Activated naive CD4-positive, alpha-beta T cell treated with anti-CD3 and anti-CD28 coated beads, Interleukin-2, amount 50 U/mL, for 72 hours (primary cell): ENCODE measurements at regions not wholly inside any gene's neighbourhood (a gene's known extent, or its start where the extent isn't known, plus 50 kb on each side); places are given as distances from the start of the nearest gene placed in this dataset.
"Not testable (repeated sequence)": the region's sequence is repeated elsewhere in the genome, so short reads cannot be mapped to it uniquely, and the experiment has no call there.

ENCODE experiments used
- ATAC-seq, 2 donors: fragments of 150-1000 bp; cut with Tn5 transposase; 2 replicates each; pipeline ENCODE4 v1.10.0; 2021; ENCODE audit warnings: mild to moderate bottlenecking in 2 of 2, moderate library complexity in 2 of 2
- DNase-seq, 2 donors: peaks; one replicate each; pipeline ENCODE4 v3.0.0; 2021 to 2022; ENCODE audit warnings: low spot score in 2 of 2
- H3K27ac Mint-ChIP-seq, 2 donors: one replicate each; pipeline ENCODE4 v1.8.0; 2022; ENCODE audit warnings: mild to moderate bottlenecking in 2 of 2, mixed read lengths in 2 of 2
- H3K36me3 Mint-ChIP-seq, 2 donors: one replicate each; pipeline ENCODE4 v1.8.0; 2022; ENCODE audit warnings: mixed read lengths in 2 of 2
- H3K9me3 Mint-ChIP-seq, 2 donors: one replicate each; pipeline ENCODE4 v1.8.0; 2022; ENCODE audit warnings: mixed read lengths in 2 of 2

GRCh38 chr22:48631288-48631863, 1196.3 kb downstream of the BRD1 start:
- DNase-seq (no peak), ATAC-seq (no peak)
- no peaks in the 10 kb centered on the region for H3K9me3 Mint-ChIP-seq
- no peak overlapping the region for H3K27ac Mint-ChIP-seq
- H3K36me3 Mint-ChIP-seq: no peaks in the 10 kb centered on the region

- Mint-ChIP-seq H3K9me3 (no peaks in the 10 kb centered on the region), H3K27ac (no peak overlapping the region)
- no peak for ATAC-seq
These were observed 1196.8 kb downstream of the BRD1 start for GRCh38 chr22:48630848-48631247.

GRCh38 chr22:48630433-48630754, 1197.3 kb downstream of the BRD1 start:
- Mint-ChIP-seq H3K27ac (no peak overlapping the region), H3K9me3 (no peaks in the 10 kb centered on the region), H3K36me3 (no peaks in the 10 kb centered on the region)
- no peak for ATAC-seq
- no peak for DNase-seq

More at GRCh38 chr22:48630848-48631247, 1196.8 kb downstream of the BRD1 start:
- no peak for DNase-seq
- no peaks in the 10 kb centered on the region for H3K36me3 Mint-ChIP-seq

- no peak for DNase-seq
- no peaks in the 10 kb centered on the region for H3K36me3 Mint-ChIP-seq
- ATAC-seq: no peak
- H3K9me3 Mint-ChIP-seq: no peaks in the 10 kb centered on the region
- no peak overlapping the region for H3K27ac Mint-ChIP-seq
These were observed 1197.8 kb downstream of the BRD1 start for GRCh38 chr22:48629631-48630432.

- Mint-ChIP-seq H3K9me3 (no peaks in the 10 kb centered on the region), H3K36me3 (no peaks in the 10 kb centered on the region), H3K27ac (no peak overlapping the region)
- ATAC-seq (no peak), DNase-seq (no peak)
These were observed 1198.7 kb downstream of the BRD1 start for GRCh38 chr22:48628891-48629543.

- no peaks in the 10 kb centered on the region for H3K9me3 Mint-ChIP-seq
- H3K36me3 Mint-ChIP-seq: no peaks in the 10 kb centered on the region
- DNase-seq (no peak), ATAC-seq (no peak)
- H3K27ac Mint-ChIP-seq: no peak overlapping the region
These were observed 1199.7 kb downstream of the BRD1 start for GRCh38 chr22:48627966-48628365.

- DNase-seq: no peak
These were observed 1200.5 kb downstream of the BRD1 start for GRCh38 chr22:48627203-48627602.

GRCh38 chr22:48624401-48624800, 1203.3 kb downstream of the BRD1 start:
- H3K9me3 Mint-ChIP-seq: no peaks in the 10 kb centered on the region
- no peak for DNase-seq
- H3K36me3 Mint-ChIP-seq: no peaks in the 10 kb centered on the region
- no peak overlapping the region for H3K27ac Mint-ChIP-seq
- no peak for ATAC-seq

More at GRCh38 chr22:48627203-48627602, 1200.5 kb downstream of the BRD1 start:
- ATAC-seq: no peak
- Mint-ChIP-seq H3K36me3 (no peaks in the 10 kb centered on the region), H3K27ac (no peak overlapping the region), H3K9me3 (no peaks in the 10 kb centered on the region)

- DNase-seq (no peak), ATAC-seq (no peak)
- Mint-ChIP-seq H3K9me3 (no peaks in the 10 kb centered on the region), H3K36me3 (no peaks in the 10 kb centered on the region), H3K27ac (no peak overlapping the region)
These were observed 1204.7 kb downstream of the BRD1 start for GRCh38 chr22:48622891-48623545.

GRCh38 chr22:48621085-48621484, 1206.6 kb downstream of the BRD1 start:
- DNase-seq (no peak), ATAC-seq (no peak)
- Mint-ChIP-seq H3K9me3 (no peaks in the 10 kb centered on the region), H3K36me3 (no peaks in the 10 kb centered on the region), H3K27ac (no peak overlapping the region)

- not testable (repeated sequence) for H3K36me3 Mint-ChIP-seq, ATAC-seq, H3K27ac Mint-ChIP-seq, H3K9me3 Mint-ChIP-seq, DNase-seq
These were observed 1207.2 kb downstream of the BRD1 start for GRCh38 chr22:48620460-48620859.

GRCh38 chr22:48619721-48620120, 1208.0 kb downstream of the BRD1 start:
- DNase-seq (no peak), ATAC-seq (no peak)
- Mint-ChIP-seq H3K27ac (no peak overlapping the region), H3K9me3 (no peaks in the 10 kb centered on the region), H3K36me3 (no peaks in the 10 kb centered on the region)

GRCh38 chr22:48618326-48618725, 1209.3 kb downstream of the BRD1 start:
- DNase-seq (no peak), ATAC-seq (no peak)
- no peaks in the 10 kb centered on the region for H3K9me3 Mint-ChIP-seq

GRCh38 chr22:48616656-48617055, 1211.0 kb downstream of the BRD1 start:
- no peaks in the 10 kb centered on the region for H3K36me3 Mint-ChIP-seq
- H3K9me3 Mint-ChIP-seq: peaks cover 0 to 1% of the 10 kb centered on the region in 2 donors
- DNase-seq (no peak), ATAC-seq (no peak)
- no peak overlapping the region for H3K27ac Mint-ChIP-seq

More at GRCh38 chr22:48618326-48618725, 1209.3 kb downstream of the BRD1 start:
- H3K36me3 Mint-ChIP-seq: no peaks in the 10 kb centered on the region
- H3K27ac Mint-ChIP-seq: no peak overlapping the region

GRCh38 chr22:48615171-48616008, 1212.3 kb downstream of the BRD1 start:
- H3K9me3 Mint-ChIP-seq: peaks cover 0 to 8% of the 10 kb centered on the region in 2 donors
- no peak overlapping the region for H3K27ac Mint-ChIP-seq
- DNase-seq (no peak), ATAC-seq (no peak)
- H3K36me3 Mint-ChIP-seq: no peaks in the 10 kb centered on the region

GRCh38 chr22:48613566-48614200, 1214.0 kb downstream of the BRD1 start:
- peaks cover 0 to 8% of the 10 kb centered on the region in 2 donors for H3K9me3 Mint-ChIP-seq
- H3K36me3 Mint-ChIP-seq: no peaks in the 10 kb centered on the region
- peak overlapping the region in 1 of 2 donors; percentile 65 for H3K27ac Mint-ChIP-seq
- DNase-seq: no peak
- no peak for ATAC-seq
